Activated CD4-positive, alpha-beta T cell treated with anti-CD3 and anti-CD28 coated beads, Interleukin-2, amount 50 U/mL, for 24 hours (primary cell): ENCODE measurements at regions not wholly inside any gene's neighbourhood (a gene's known extent, or its start where the extent isn't known, plus 50 kb on each side); places are given as distances from the start of the nearest gene placed in this dataset.
"Not testable (repeated sequence)": the region's sequence is repeated elsewhere in the genome, so short reads cannot be mapped to it uniquely, and the experiment has no call there.

Experiments
- DNase-seq, 2 donors: peaks; one replicate each; pipeline ENCODE4 v3.0.0-alpha.2; 2020; ENCODE audit warnings: low read depth in 1 of 2, low spot score in 1 of 2

- no peak for DNase-seq
These were observed 101.7 kb downstream of the BMS1 start for GRCh38 chr10:42883993-42884983.

GRCh38 chr10:42885491-42886270, 103.1 kb downstream of the BMS1 start:
- no peak for DNase-seq

GRCh38 chr10:42887734-42888503, 105.3 kb downstream of the BMS1 start:
- DNase-seq = no peak

DNA sequence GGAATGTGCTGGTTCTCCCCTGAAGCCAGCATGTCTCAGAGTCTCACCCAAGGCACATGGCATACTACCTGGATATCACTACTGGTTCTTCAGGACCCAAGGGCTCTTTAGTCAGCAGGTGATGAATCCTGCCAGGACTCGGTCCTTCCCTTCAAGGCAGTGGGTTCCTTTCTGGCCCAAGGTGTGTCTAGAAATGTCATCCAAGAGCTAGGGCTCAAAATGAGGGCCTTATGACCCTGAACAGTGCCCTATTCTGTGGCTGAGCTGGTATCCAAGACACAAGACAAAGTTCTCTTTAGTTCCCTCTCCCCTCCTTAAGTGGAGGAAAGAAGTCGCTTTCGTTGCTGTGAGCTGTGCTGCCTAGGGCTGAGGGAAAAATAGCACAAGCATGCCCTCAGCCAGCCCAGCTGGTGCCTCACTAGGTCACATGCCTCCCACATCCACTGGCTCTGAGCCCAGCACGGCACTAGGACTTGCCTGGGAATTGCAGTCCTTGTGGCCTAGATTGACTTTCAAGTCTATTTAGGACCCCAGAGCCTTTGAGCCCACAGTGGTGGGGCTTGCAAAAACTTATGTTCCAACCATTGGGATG, 106.0 kb downstream of the BMS1 start:
- DNase-seq = no peak

GRCh38 chr10:42896735-42897134, 114.1 kb downstream of the BMS1 start:
- DNase-seq = no peak

- DNase-seq = no peak
These were observed 115.7 kb downstream of the BMS1 start for GRCh38 chr10:42898037-42898960.

DNA sequence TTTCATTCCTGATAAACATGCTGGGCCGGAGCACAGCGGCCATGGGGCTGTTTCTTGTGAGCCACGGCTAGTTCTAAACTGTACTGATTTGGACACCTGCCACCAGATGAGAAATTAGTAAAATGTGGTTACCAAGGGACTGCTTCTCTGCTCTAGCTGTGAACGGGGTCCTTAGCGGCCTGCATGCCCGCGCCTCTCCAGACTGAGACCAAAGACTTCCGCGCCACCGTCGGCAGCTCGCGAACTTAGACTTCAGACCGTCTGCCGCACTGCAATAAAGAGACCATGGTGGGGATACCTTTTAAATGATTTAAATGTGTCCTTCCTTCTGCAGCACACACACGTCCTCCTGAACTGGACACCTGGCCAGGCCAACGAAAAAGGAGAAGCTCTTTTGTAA, 116.4 kb downstream of the BMS1 start:
- DNase-seq = no peak

GRCh38 chr10:42900346-42900745, 117.8 kb downstream of the BMS1 start:
- not testable (repeated sequence) for DNase-seq

- no peak for DNase-seq
These were observed 128.8 kb downstream of the BMS1 start for GRCh38 chr10:42911359-42911758.

GRCh38 chr10:42916974-42917373, 134.4 kb downstream of the BMS1 start:
- DNase-seq = no peak

DNA sequence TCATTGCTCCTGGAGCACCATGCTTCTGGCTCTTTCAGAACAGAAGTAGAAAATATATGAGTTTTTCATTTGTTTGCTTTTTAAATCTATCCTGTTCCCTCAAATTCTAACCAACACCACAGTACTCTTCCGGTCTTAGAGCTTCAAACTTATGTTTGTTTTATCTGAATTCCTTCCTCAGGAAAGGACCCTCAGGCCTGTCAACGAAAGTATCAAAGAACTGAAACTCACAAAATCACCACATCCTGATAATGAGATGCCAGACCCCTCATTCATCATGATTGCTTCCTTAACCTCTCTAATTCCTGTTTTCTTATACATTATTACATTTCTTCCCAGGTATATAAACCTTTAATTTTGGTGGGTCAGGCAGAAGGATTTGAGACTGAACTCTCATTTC, 135.2 kb downstream of the BMS1 start:
- DNase-seq = no peak

GRCh38 chr10:42921951-42922350, 139.4 kb downstream of the BMS1 start:
- DNase-seq = no peak

DNA sequence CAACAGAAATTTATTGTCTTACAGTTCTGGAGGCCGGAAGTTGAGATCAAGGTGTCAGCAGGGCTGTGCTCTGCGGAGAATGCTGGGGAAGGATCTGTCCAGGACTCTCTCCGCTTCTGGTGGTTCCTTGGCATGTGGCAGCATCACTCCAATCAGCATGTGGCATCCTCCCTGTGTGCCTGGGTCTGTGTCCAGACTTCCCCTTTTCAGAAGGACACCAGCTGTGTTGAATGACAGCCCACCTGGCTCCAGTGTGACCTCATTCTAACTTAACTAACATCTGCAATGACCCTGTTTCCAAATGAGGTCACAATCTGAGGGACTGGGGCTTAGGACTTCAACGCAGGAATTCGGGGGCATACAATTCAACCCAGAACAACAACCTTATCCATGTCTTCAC, 141.9 kb downstream of the BMS1 start:
- no peak for DNase-seq

DNA sequence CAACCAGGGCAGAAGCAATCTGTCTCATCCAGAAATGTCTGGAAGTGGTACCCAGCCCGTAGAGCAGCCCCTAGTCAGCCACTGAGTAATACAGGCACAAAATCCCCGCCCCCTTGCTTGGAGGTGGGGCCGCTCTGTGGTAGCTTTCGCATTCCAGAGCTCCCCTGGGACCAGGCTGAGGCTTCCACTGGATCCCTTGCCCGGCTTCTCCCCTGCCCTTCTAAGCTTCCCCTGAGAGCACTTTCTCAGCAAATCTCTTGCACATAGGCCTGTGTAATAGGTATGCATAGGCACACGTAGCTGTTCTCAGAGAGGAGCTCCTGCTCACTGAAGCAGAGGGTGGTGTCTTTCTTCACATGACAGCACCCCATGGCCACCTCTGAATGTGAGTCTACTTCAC, 144.2 kb downstream of the BMS1 start:
- DNase-seq = no peak

GRCh38 chr10:42928064-42928463, 145.5 kb downstream of the BMS1 start:
- DNase-seq = no peak

DNA sequence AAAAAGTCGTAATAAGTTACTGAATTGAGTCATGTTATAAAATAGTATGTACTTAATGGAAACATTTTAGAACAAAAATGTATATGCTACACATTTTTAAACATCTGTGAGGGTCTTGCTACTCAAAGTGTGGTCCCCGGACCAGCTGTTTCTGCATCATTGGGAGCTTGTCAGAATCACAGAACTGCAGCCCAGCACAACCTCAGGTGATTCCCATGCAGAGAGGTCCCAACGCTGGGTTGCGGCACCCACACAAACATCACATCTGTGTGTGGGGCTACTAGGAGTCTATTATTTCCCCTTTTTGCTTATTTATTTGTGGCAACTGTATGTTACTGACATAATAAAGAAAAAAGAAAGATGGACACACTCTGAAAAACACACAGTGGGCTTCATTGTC, 146.6 kb downstream of the BMS1 start:
- DNase-seq = no peak

DNA sequence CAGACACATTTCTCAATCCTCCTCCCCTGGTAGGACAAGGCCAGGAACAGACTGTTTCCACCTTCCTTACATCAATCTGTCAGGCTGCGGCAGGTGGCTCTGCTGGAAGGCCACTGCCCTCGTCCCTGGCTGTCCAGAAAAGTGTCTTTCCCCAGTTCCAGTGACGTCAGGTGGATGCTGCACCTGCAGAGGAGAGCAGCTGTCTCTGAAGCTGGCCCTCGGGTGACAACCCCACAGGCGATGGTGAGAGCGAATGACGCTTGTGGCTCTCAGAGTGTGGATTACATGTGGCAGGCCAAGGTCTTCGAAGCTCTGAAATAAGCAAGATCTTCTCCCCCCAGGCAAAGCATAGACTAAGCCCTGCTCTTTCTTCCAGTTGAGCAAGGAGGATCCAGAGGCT, 146.9 kb upstream of the RET start:
- DNase-seq = no peak

DNA sequence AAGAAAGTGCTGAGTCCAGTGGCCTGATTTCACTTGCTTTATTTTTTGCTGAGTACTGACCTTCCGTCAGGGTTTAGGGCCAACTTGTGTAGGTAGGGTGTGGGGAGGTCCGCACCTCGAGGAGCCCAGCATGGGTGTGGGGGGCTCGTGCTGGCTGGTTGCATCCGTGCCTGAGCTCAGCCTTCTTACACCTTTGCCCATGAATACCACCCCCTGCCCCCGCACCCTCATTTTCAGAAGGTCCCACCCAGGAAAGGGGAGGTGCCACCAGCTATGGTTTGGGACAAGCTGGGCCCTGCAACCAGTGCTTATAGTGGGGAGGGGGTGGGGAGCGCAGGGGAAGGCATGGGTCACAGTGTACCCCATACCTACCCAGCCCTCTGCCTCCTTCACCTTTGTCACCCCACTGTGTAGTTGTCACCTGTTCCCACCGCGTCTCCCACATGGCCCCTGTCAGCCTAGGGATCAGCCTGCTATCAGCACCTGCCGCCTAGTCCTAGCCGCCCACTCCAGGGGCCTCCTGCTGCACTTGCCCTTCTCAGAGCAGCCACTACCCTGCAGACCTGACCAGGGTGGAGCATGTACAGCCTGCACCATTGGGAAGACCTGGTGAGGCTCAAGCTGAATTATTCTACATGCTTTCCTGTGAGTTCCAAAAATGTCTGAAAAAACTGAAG, 146.2 kb upstream of the RET start:
- DNase-seq = no peak

DNA sequence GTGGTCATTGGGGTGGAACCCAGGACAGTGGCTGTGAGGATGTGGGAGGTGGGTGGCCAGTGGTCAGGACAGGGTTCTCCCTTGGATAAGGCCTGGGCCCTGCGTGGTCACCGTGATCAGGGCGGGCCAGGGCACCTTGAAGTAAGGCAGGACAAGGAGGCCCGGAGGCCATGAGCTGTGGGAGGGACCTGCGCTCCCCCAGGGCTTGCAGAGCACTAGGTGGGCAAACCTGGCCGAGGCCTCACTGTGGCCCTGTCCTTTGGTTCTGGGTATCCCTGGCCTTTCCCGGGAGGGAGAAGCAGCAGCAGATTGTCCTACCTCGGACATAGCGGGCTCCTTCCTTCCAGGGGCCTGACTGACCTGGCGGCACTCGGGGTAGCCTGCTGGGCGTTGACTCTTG, 144.8 kb upstream of the RET start:
- DNase-seq = no peak
